Amniotic epithelial cell (primary cell): ENCODE measurements at regions not wholly inside any gene's neighbourhood (a gene's known extent, or its start where the extent isn't known, plus 50 kb on each side); places are given as distances from the start of the nearest gene placed in this dataset.

ENCODE experiments used
- DNase-seq: peaks from one replicate; pipeline ENCODE4 v3.0.0-alpha.2; 2010; ENCODE audit warnings: low read depth

DNA sequence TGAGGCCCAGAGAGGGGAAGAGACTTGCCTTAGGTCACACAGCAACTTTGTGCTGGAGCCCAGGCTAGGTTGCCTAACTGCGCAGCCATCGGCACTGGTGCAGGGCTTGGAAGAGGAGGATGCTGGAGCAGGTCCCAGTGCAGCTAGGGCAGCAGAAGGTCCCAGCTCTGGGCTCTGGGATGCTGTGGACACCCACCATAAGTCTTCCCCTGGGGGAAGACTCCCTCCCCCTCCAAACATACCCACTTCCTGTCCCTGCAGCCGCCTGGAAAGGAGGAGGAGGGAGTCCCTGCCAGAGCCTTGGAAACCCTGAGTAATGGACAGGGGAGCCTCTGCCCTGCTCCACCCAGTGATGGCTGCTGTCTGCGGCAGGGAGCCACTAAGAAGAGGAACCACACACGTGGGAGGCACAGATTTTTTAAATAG, 93.6 kb downstream of the NCR2 start:
- DNase-seq, result peak; percentile 32

- DNase-seq, result no peak
Measured at GRCh38 chr6:41429506-41430504, 94.4 kb downstream of the NCR2 start.

DNA sequence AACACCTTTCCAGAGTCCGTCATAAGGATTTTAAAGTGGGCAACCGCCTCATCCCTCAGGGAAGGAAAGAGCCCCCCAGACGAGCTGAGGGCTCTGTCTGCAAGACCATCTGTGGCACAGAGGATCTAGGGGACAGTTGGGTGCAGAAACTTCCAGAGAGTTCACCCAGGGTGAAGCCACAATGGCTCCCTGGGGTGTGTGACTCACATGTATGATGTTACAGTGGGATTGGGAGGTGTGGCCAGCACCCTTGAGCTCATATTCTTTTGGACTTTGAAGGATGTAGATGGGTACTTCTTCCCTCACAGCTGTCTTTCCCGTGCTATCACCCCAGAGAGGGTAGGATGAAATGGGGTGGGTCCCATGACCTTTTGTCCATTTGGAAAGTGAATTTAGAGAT, 95.5 kb downstream of the NCR2 start:
- DNase-seq, result peak; percentile 65

GRCh38 chr6:41432280-41432679, 96.9 kb downstream of the NCR2 start:
- DNase-seq, result no peak

- no peak for DNase-seq
Measured at GRCh38 chr6:41434803-41435481, 99.5 kb downstream of the NCR2 start.

DNA sequence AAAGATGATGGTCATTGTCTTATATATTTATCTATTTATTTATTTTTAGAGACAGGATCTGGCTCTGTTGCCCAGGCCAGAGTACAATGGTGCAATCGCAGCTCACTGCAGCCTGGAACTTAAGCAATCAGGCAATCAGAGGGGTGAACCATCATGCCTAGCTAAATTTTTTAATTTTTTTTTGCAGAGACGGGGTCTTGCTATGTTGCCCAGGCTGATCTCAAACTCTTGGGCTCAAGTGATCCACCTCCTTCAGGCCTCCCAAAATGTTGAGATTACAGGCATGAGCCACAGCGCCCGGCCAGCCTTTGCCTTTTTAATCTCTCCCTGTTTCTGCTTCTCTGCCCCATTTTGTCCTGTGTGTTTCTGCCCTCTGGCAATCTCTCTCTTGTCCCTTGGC, 102.2 kb downstream of the NCR2 start:
- no peak for DNase-seq

DNA sequence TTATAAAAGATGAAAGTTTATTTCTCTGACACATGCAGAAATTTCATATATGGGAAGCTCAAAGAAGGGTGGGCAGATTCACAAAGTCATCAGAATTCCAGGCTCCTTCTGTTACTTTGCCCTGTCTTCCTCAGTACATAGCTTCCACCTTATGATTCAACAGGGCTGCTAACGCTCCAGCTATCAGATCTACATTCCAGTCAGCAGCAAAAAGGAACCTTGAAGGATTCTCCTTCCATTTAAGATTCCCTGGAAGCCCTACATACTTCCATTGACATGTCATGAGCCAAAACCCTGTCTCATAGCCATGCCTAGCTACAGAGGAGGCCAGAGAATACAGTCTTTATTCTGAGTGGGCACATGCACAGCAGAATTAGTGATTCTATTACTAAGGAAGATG, 103.3 kb downstream of the NCR2 start:
- DNase-seq, result no peak

DNA sequence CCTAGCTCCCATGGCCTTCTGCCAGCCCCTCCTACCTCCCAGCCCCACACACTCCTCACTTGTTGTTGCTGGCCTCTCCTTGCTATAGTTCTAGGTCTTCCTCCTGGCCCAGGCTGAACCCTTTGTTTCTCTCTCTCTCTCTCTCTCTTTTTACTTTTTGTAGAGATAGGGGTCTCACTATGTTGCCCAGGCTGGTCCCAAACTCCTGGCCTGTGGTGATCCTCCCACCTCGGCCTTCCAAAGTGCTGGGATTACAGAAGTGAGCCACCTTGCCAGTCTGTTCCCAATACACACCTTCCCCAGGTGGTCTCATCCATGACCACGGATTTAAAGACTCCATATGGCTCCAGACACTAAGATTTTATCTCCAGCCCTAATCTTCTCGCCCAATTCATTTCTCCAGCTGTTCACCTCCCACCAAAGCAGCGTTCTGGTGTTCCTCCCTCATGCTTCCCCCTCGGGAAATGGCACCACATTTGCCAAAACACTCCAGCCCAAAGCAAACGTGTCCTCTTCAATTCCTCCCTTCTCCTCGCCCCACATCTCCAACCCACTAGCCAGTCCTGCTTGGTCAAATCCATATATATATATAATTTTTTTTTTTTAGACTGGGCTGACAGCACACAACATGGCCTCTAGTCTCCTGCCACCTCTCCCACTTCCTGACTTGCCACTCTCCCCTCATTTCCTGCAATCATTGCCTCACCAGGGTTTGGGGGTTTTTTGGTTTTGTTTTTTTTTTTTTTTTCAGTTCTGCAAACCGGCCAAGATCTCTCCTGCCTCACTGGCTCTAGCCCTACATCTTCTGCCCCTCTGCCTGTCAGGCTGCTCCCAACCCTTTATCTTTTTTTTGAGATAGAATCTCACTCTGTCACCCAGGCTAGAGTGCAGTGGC, 104.4 kb downstream of the NCR2 start:
- no peak for DNase-seq

GRCh38 chr6:41440958-41441357, 105.2 kb upstream of the FOXP4 start:
- no peak for DNase-seq

- no peak for DNase-seq
Measured at GRCh38 chr6:41441598-41442351, 104.4 kb upstream of the FOXP4 start.

DNA sequence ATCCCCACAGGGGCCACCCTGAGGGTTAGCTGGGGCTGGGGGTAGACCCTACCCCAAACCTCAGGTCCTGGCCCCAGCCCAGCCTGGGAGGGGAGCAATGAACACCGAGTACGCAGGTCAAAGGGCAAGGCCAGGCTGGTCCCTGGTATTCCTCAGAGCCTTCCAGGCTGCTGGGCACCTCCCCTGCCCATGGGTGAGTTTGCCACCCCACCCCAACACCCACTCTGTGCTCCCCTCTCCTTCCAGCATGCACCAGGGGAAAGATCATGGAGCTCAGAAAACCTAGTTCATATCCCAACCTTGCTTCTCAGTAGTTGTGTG, 103.9 kb upstream of the FOXP4 start:
- DNase-seq, result no peak

DNA sequence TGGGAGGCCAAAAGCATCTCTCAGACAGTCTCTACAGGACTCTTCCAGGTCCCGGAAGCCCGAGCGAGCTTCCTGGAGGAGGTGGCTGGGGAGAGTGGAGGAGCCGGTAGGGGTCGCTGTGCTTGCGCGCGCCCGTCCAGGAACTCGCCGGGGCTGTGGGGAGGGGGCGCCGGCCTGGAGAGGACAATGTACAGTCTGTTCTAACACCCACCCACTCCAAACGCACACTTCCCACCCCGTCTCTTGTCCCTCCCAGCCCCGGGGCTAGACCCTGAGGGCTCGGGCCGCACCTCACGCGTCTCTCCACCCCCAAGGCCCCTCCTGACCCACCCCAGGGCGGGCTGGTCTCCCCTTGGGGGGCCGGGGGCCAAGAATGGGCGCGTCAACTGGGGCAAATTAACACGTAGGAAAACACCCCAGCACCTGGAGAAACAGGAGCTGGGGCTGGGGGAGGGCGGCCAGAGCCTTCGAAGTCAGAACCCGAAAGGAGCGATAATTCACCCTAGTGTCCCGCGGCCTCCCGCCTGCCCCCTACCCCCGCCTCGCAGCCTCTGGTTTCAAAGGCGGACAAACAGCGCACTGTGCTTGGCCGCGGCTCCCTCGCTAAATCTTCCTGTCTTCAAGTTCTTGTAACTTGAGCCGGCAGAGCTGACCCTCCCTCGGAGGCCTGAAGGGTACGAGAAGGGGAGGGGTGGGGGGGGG, 103.2 kb upstream of the FOXP4 start:
- DNase-seq, result peak; percentile 79

- peak; percentile 52 for DNase-seq
Measured at GRCh38 chr6:41443616-41444525, 102.3 kb upstream of the FOXP4 start.

DNA sequence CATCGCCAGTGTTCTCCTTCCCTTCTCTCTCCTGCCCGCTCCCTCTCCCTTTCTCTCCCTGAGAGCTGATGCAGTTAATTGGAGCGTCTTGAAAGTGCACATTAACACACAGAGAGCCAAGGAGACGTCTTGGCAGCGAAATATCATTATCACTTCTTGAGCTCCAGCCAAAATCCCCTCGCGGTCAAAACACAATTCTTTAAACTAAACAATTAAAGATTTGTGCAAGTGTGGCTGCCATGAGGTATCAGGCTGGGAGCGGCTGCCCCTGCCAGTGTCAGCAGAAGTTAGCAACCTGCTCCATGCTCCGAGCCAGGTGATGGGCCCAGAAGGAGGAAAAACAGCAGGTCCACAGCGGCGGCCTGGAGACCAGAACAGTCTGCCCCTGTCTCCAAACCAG, 100.9 kb upstream of the FOXP4 start:
- DNase-seq, result no peak

- no peak for DNase-seq
Measured at GRCh38 chr6:41446132-41446531, 100.0 kb upstream of the FOXP4 start.

DNA sequence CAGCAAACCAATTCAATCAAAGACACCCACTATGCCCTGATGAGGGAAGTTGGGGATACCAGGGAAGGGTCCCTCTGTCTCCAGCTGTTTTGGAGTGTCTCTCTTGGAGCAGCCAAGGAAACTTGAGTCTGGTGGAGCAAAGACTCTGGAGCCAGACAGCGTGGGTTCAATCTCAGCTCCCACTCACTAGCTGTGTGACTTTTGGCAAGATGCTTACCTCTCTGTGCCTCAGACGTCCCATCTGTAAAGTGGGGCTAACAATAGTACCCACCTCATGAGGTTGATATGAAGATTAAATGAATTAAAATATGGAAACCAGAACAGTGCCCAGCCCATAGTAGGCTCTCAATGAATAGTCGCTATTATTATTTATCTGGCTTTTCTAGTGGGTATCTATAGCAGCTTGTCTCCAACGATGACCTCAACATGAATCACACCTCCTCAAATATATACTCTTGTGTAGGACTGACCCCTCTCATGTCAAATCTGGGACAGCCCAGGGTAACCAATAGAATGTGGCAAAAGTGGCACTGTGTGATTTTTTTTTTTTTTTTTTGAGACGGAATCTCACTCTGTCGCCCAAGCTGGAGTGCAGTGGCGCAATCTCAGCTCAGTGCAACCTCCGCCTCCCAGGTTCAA, 99.2 kb upstream of the FOXP4 start:
- no peak for DNase-seq

DNA sequence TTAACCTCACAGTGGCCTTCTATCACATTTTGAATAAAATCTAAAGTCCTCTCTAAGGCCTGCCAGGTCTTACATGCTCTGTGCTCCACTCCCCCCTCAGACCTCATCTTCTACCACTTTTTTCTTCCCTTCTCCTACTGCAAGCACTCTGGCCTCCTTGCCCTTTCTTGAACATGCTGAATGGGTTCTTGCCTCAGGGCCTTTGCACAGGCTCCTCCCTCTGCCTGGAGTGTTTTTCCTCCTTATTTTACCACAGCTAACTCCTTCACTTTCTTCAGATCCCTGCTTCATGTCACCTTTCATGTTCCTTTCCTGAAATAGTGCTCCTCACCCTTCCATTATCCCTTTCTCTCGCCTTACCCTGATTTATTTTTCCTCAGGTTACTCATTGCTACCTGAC, 97.9 kb upstream of the FOXP4 start:
- DNase-seq, result no peak

- peak; percentile 27 for DNase-seq
Measured at GRCh38 chr6:41449399-41450245, 96.6 kb upstream of the FOXP4 start.
